ENCODE measurements at regions not wholly inside any gene's neighbourhood (a gene's known extent, or its start where the extent isn't known, plus 50 kb on each side); places are given as distances from the start of the nearest gene placed in this dataset.

- DNase-seq, result no peak
Measured at GRCh38 chr5:4766101-4766500, 374.0 kb upstream of the ADAMTS16 start.

GRCh38 chr5:4772591-4772990 lies 367.5 kb upstream of the ADAMTS16 start:
- no peak for DNase-seq

- no peak for DNase-seq
Measured at GRCh38 chr5:4773827-4774317, 366.3 kb upstream of the ADAMTS16 start.

GRCh38 chr5:4777435-4777834 lies 362.7 kb upstream of the ADAMTS16 start:
- no peak for DNase-seq

- DNase-seq, result no peak
Measured at GRCh38 chr5:4780633-4781032, 359.5 kb upstream of the ADAMTS16 start.

GRCh38 chr5:4781299-4781698 lies 358.8 kb upstream of the ADAMTS16 start:
- no peak for DNase-seq

GRCh38 chr5:4785971-4786370 lies 354.2 kb upstream of the ADAMTS16 start:
- no peak for DNase-seq

GRCh38 chr5:4797445-4797844 lies 342.7 kb upstream of the ADAMTS16 start:
- no peak for DNase-seq

GRCh38 chr5:4802044-4802443 lies 338.1 kb upstream of the ADAMTS16 start:
- DNase-seq, result no peak

GRCh38 chr5:4804691-4805360 lies 335.3 kb upstream of the ADAMTS16 start:
- no peak for DNase-seq

GRCh38 chr5:4815002-4815401 lies 325.1 kb upstream of the ADAMTS16 start:
- DNase-seq, result no peak

GRCh38 chr5:4817767-4818166 lies 322.4 kb upstream of the ADAMTS16 start:
- no peak for DNase-seq

GRCh38 chr5:4831325-4831724 lies 308.8 kb upstream of the ADAMTS16 start:
- DNase-seq, result no peak

- DNase-seq, result no peak
Measured at GRCh38 chr5:4832471-4832870, 307.7 kb upstream of the ADAMTS16 start.

GRCh38 chr5:4833104-4833738 lies 306.9 kb upstream of the ADAMTS16 start:
- DNase-seq, result no peak

GRCh38 chr5:4837489-4838058 lies 302.6 kb upstream of the ADAMTS16 start:
- DNase-seq, result no peak

- no peak for DNase-seq
Measured at GRCh38 chr5:4845221-4845620, 294.9 kb upstream of the ADAMTS16 start.

- no peak for DNase-seq
Measured at GRCh38 chr5:4847766-4848165, 292.4 kb upstream of the ADAMTS16 start.

GRCh38 chr5:4855036-4855435 lies 285.1 kb upstream of the ADAMTS16 start:
- no peak for DNase-seq

GRCh38 chr5:4855880-4856279 lies 284.2 kb upstream of the ADAMTS16 start:
- DNase-seq, result no peak

GRCh38 chr5:4857761-4858160 lies 282.4 kb upstream of the ADAMTS16 start:
- DNase-seq, result no peak

GRCh38 chr5:4859500-4860235 lies 280.5 kb upstream of the ADAMTS16 start:
- DNase-seq, result no peak

- DNase-seq, result no peak
Measured at GRCh38 chr5:4860631-4861030, 279.5 kb upstream of the ADAMTS16 start.

GRCh38 chr5:4862500-4862899 lies 277.6 kb upstream of the ADAMTS16 start:
- no peak for DNase-seq
